Kidney epithelial cell (primary cell): ENCODE measurements at regions not wholly inside any gene's neighbourhood (a gene's known extent, or its start where the extent isn't known, plus 50 kb on each side); places are given as distances from the start of the nearest gene placed in this dataset.

ENCODE experiments used
- DNase-seq: peaks from one replicate; pipeline ENCODE4 v3.0.0-alpha.2; 2010; ENCODE audit warnings: low read depth
- H3K27me3 ChIP-seq: 2 replicates; pipeline ENCODE4 v1.6.0; 2011; ENCODE audit warnings: low read length; ENCODE audit not compliant: control insufficient read depth, insufficient read depth
- H3K36me3 ChIP-seq: 2 replicates; pipeline ENCODE4 v1.5.1; 2011; ENCODE audit warnings: low read length; ENCODE audit not compliant: control insufficient read depth, insufficient read depth
- H3K4me3 ChIP-seq: 2 replicates; pipeline ENCODE4 v1.5.1; 2011; ENCODE audit warnings: low read depth, mild to moderate bottlenecking, control low read depth, low read length
- TF ChIP-seq, protein P1 (sequence below): IDR thresholded peaks from 2 replicates; pipeline ENCODE4 v1.5.1; 2011; ENCODE audit warnings: mild to moderate bottlenecking, moderate library complexity, low read length, control low read depth, inconsistent platforms; ENCODE audit not compliant: insufficient read depth, poor library complexity, severe bottlenecking

GRCh38 chr16:59370717-59371116, 636.6 kb upstream of the GOT2 start:
- no peak for DNase-seq
- Histone ChIP-seq H3K36me3 (no peaks in the 10 kb centered on the region), H3K27me3 (no peaks in the 10 kb centered on the region), H3K4me3 (no peak overlapping the region)
- TF ChIP-seq, protein P1, sequence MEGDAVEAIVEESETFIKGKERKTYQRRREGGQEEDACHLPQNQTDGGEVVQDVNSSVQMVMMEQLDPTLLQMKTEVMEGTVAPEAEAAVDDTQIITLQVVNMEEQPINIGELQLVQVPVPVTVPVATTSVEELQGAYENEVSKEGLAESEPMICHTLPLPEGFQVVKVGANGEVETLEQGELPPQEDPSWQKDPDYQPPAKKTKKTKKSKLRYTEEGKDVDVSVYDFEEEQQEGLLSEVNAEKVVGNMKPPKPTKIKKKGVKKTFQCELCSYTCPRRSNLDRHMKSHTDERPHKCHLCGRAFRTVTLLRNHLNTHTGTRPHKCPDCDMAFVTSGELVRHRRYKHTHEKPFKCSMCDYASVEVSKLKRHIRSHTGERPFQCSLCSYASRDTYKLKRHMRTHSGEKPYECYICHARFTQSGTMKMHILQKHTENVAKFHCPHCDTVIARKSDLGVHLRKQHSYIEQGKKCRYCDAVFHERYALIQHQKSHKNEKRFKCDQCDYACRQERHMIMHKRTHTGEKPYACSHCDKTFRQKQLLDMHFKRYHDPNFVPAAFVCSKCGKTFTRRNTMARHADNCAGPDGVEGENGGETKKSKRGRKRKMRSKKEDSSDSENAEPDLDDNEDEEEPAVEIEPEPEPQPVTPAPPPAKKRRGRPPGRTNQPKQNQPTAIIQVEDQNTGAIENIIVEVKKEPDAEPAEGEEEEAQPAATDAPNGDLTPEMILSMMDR: no peak

GRCh38 chr16:59369523-59369922, 635.4 kb upstream of the GOT2 start:
- Histone ChIP-seq H3K4me3 (no peak overlapping the region), H3K27me3 (no peaks in the 10 kb centered on the region), H3K36me3 (no peaks in the 10 kb centered on the region)
- TF ChIP-seq, protein P1: no peak
- no peak for DNase-seq

- no peak for DNase-seq
- TF ChIP-seq, protein P1: no peak
- no peaks in the 10 kb centered on the region for H3K27me3 ChIP-seq
- no peak overlapping the region for H3K4me3 ChIP-seq
- no peaks in the 10 kb centered on the region for H3K36me3 ChIP-seq
Measured at GRCh38 chr16:59368586-59368985, 634.5 kb upstream of the GOT2 start.

GRCh38 chr16:59356709-59357108, 622.6 kb upstream of the GOT2 start:
- TF ChIP-seq, protein P1: no peak
- Histone ChIP-seq H3K27me3 (no peaks in the 10 kb centered on the region), H3K36me3 (no peaks in the 10 kb centered on the region), H3K4me3 (no peak overlapping the region)
- DNase-seq: no peak

GRCh38 chr16:59356144-59356543, 622.0 kb upstream of the GOT2 start:
- no peaks in the 10 kb centered on the region for H3K27me3 ChIP-seq
- no peak for DNase-seq
- no peaks in the 10 kb centered on the region for H3K36me3 ChIP-seq
- TF ChIP-seq, protein P1: no peak
- H3K4me3 ChIP-seq: no peak overlapping the region

DNA sequence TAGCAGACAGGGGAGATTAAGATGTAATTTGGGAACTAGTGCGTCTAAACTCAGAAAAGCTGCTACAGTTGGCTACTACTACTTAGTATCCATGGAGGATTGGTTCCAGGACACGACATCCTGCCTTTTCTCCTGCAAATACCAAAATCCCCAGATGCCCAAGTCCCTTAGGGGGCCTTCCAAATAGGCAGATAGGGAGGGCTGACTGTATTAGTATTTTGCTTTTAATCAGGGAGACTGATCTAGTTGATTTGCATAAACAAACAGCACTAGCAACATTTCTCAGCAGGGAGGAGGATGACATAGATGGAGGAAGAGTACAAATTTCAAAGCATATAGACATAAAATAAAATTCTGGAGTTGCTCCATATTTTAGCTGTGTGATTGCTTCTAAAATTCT, 621.6 kb upstream of the GOT2 start:
- TF ChIP-seq, protein P1: no peak
- Histone ChIP-seq H3K27me3 (no peaks in the 10 kb centered on the region), H3K4me3 (no peak overlapping the region), H3K36me3 (no peaks in the 10 kb centered on the region)
- DNase-seq: no peak
